ENCODE measurements at regions not wholly inside any gene's neighbourhood (a gene's known extent, or its start where the extent isn't known, plus 50 kb on each side); places are given as distances from the start of the nearest gene placed in this dataset.

GRCh38 chr10:42941790-42942189 lies 135.1 kb upstream of the RET start:
- Mint-ChIP-seq H3K9me3 (ENCODE audit: unreplicated experiment) (no peaks in the 10 kb centered on the region), H3K4me1 (ENCODE audit: low read depth, unreplicated experiment) (no peaks in the 10 kb centered on the region), H3K36me3 (ENCODE audit: low read depth, unreplicated experiment) (no peaks in the 10 kb centered on the region), H3K27me3 (ENCODE audit: low read depth, unreplicated experiment) (peaks cover 48% of the 10 kb centered on the region), H3K27ac (ENCODE audit: unreplicated experiment) (no peak overlapping the region), H3K4me3 (ENCODE audit: unreplicated experiment) (no peak overlapping the region)
- H3K27me3 ChIP-seq (ENCODE audit: insufficient read depth, low read length): no peaks in the 10 kb centered on the region
- FAIRE-seq: no peak
- no peaks in the 10 kb centered on the region for H4K20me1 ChIP-seq (ENCODE audit: insufficient read depth, low read length)
- H2AFZ ChIP-seq (ENCODE audit: low read depth, low read length): no peak overlapping the region
- H3K9me3 ChIP-seq (ENCODE audit: insufficient read depth, low read depth, low read length): no peaks in the 10 kb centered on the region
- no peak overlapping the region for H3K4me3 ChIP-seq (ENCODE audit: insufficient read depth, low read depth, low read length)
- no peak for TF ChIP-seq EZH2 (IDR thresholded peaks at IDR 0.05; ENCODE audit: insufficient read depth, low read length)
- no peak for TF ChIP-seq CTCF (IDR thresholded peaks at IDR 0.05; ENCODE audit: insufficient read depth, low read depth, low read length)
- no peaks in the 10 kb centered on the region for H3K36me3 ChIP-seq (ENCODE audit: insufficient read depth, low read length)
- no peak overlapping the region for H3K27ac ChIP-seq (ENCODE audit: low read depth, low read length)
- H3K79me2 ChIP-seq (ENCODE audit: insufficient read depth, low read length): no peaks in the 10 kb centered on the region
- no peak overlapping the region for H3K4me2 ChIP-seq (ENCODE audit: low read length)
- no peak for DNase-seq (ENCODE audit: low read depth)
- no peaks in the 10 kb centered on the region for H3K4me1 ChIP-seq (ENCODE audit: insufficient read depth, low read length)
- H3K9ac ChIP-seq (ENCODE audit: low read length): no peak overlapping the region

DNA sequence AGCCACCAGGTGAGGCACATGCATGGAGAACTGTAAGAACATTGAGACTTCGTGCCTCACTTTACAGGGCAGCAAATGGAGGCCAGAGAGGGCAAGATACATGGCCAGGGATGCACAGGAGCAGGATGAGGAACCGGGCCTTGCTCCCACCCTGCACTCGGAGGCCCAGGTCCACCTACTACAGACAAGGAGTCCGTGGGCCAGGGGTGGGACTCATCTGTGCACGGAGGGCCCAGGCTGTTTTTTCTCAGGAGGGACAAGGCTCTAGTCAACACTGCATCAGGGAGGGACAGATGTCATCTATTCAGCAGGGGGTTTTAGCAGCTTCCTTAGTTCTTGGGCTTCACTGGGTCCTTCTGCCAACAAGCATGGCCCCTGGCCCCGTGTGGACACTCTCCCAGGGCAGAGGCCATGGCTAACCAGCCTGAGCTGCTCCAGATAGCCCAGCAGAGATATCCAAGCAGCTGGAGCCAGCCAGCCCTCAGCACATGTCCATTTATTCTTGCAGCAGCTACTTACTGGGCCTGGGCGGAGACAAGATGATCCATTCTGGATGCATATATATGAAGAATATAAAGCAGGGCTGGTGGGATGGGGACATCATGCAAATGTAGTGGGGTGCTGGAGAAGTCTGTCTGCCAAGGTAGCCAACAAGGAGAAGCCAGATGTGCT lies 134.5 kb upstream of the RET start:
- Mint-ChIP-seq H3K36me3 (ENCODE audit: low read depth, unreplicated experiment) (no peaks in the 10 kb centered on the region), H3K27ac (ENCODE audit: unreplicated experiment) (no peak overlapping the region), H3K4me1 (ENCODE audit: low read depth, unreplicated experiment) (no peaks in the 10 kb centered on the region), H3K27me3 (ENCODE audit: low read depth, unreplicated experiment) (peaks cover 42% of the 10 kb centered on the region), H3K9me3 (ENCODE audit: unreplicated experiment) (no peaks in the 10 kb centered on the region), H3K4me3 (ENCODE audit: unreplicated experiment) (no peak overlapping the region)
- H3K27ac ChIP-seq (ENCODE audit: low read depth, low read length): no peak overlapping the region
- H3K4me2 ChIP-seq (ENCODE audit: low read length): no peak overlapping the region
- no peaks in the 10 kb centered on the region for H3K79me2 ChIP-seq (ENCODE audit: insufficient read depth, low read length)
- H3K36me3 ChIP-seq (ENCODE audit: insufficient read depth, low read length): no peaks in the 10 kb centered on the region
- no peak overlapping the region for H2AFZ ChIP-seq (ENCODE audit: low read depth, low read length)
- no peaks in the 10 kb centered on the region for H3K27me3 ChIP-seq (ENCODE audit: insufficient read depth, low read length)
- TF ChIP-seq CTCF (IDR thresholded peaks at IDR 0.05; ENCODE audit: insufficient read depth, low read depth, low read length) (no peak), EZH2 (IDR thresholded peaks at IDR 0.05; ENCODE audit: insufficient read depth, low read length) (no peak)
- no peaks in the 10 kb centered on the region for H3K4me1 ChIP-seq (ENCODE audit: insufficient read depth, low read length)
- no peaks in the 10 kb centered on the region for H3K9me3 ChIP-seq (ENCODE audit: insufficient read depth, low read depth, low read length)
- no peaks in the 10 kb centered on the region for H4K20me1 ChIP-seq (ENCODE audit: insufficient read depth, low read length)
- no peak for DNase-seq (ENCODE audit: low read depth)
- FAIRE-seq: no peak
- no peak overlapping the region for H3K9ac ChIP-seq (ENCODE audit: low read length)
- H3K4me3 ChIP-seq (ENCODE audit: insufficient read depth, low read depth, low read length): no peak overlapping the region

GRCh38 chr10:42943025-42943818 lies 133.6 kb upstream of the RET start:
- H3K4me1 ChIP-seq (ENCODE audit: insufficient read depth, low read length): no peaks in the 10 kb centered on the region
- Mint-ChIP-seq H3K9me3 (ENCODE audit: unreplicated experiment) (no peaks in the 10 kb centered on the region), H3K27ac (ENCODE audit: unreplicated experiment) (no peak overlapping the region), H3K27me3 (ENCODE audit: low read depth, unreplicated experiment) (peaks cover 34% of the 10 kb centered on the region), H3K4me1 (ENCODE audit: low read depth, unreplicated experiment) (peaks cover under 1% of the 10 kb centered on the region), H3K4me3 (ENCODE audit: unreplicated experiment) (no peak overlapping the region), H3K36me3 (ENCODE audit: low read depth, unreplicated experiment) (no peaks in the 10 kb centered on the region)
- no peak overlapping the region for H2AFZ ChIP-seq (ENCODE audit: low read depth, low read length)
- H3K36me3 ChIP-seq (ENCODE audit: insufficient read depth, low read length): no peaks in the 10 kb centered on the region
- no peak for DNase-seq (ENCODE audit: low read depth)
- no peak overlapping the region for H3K27ac ChIP-seq (ENCODE audit: low read depth, low read length)
- no peaks in the 10 kb centered on the region for H4K20me1 ChIP-seq (ENCODE audit: insufficient read depth, low read length)
- no peak overlapping the region for H3K4me3 ChIP-seq (ENCODE audit: insufficient read depth, low read depth, low read length)
- H3K27me3 ChIP-seq (ENCODE audit: insufficient read depth, low read length): no peaks in the 10 kb centered on the region
- FAIRE-seq: no peak
- H3K9ac ChIP-seq (ENCODE audit: low read length): no peak overlapping the region
- H3K9me3 ChIP-seq (ENCODE audit: insufficient read depth, low read depth, low read length): no peaks in the 10 kb centered on the region
- TF ChIP-seq CTCF (IDR thresholded peaks at IDR 0.05; ENCODE audit: insufficient read depth, low read depth, low read length) (no peak), EZH2 (IDR thresholded peaks at IDR 0.05; ENCODE audit: insufficient read depth, low read length) (no peak)
- no peak overlapping the region for H3K4me2 ChIP-seq (ENCODE audit: low read length)
- no peaks in the 10 kb centered on the region for H3K79me2 ChIP-seq (ENCODE audit: insufficient read depth, low read length)

All from astrocyte (in vitro differentiated cells and primary cell).